ENCODE measurements at regions not wholly inside any gene's neighbourhood (a gene's known extent, or its start where the extent isn't known, plus 50 kb on each side); places are given as distances from the start of the nearest gene placed in this dataset.
A peak's percentile ranks its signal among the peaks of the same experiment; 100 is the strongest.
"Not testable (repeated sequence)": the region's sequence is repeated elsewhere in the genome, so short reads cannot be mapped to it uniquely, and the experiment has no call there.

GRCh38 chr3:22691407-22691806 lies 511.7 kb upstream of the UBE2E2 start:
- no peak for DNase-seq (ENCODE audit: low read depth)

DNA sequence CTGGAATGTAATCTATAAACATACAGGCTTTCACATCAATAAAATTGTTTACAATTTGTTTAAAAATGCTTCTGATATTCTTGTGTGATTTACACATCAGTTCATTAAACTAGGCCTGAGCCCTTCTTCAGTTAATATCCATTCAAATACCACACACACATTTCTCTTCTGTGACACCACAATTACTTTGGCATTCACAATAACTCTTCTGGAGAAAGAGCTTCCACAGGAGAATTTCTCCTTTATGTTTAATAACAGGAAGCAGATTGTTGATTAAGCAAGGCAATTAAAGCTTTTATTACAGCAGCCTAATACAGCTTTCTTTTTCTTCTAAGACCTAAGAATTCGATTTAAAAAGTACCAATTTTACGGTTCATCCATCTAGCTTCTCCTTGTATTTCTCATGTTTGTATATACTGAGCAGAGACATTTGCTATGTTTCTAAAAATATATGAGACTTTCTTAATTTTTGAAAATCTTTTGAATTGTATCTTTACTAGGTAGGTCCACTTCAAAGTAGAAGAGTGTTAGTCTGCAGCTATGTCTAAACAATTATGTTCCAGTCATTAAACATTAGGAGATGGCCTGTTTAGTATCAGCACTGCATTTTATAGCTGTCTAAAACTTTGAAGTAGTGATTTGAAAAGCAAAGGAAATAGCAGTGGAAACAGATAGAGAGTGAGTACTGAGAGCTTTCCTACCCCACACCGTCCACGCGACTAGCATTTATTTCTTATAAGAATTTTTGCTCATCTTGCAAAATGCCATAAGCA lies 511.1 kb upstream of the UBE2E2 start:
- DNase-seq (ENCODE audit: low read depth) = no peak

- DNase-seq (ENCODE audit: low read depth) = no peak
These were observed 502.3 kb upstream of the UBE2E2 start for GRCh38 chr3:22700876-22701275.

DNA sequence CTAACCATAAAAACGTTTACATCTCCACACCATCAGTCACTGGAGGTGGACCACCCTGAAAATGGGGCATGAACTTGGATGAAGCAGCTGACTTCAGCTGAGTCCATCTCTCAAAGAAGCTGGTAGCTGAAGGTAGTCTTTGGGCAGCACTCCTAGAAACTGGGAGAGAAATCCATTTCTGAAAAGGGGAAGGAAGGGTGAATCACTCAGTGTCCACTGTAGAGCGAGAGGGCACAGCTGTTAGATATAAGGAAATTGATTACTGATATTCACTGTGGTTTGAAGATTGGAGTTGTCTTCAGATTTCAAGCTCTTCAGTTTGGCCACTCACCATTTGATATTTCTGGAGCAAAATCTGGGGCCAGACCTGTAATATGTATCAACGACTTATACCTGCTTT lies 499.0 kb upstream of the UBE2E2 start:
- no peak for DNase-seq (ENCODE audit: low read depth)

- DNase-seq (ENCODE audit: low read depth) = no peak
These were observed 498.4 kb upstream of the UBE2E2 start for GRCh38 chr3:22704571-22705354.

- DNase-seq (ENCODE audit: low read depth) = not testable (repeated sequence)
These were observed 496.2 kb upstream of the UBE2E2 start for GRCh38 chr3:22706922-22707321.

- peak; percentile 80 for DNase-seq (ENCODE audit: low read depth)
These were observed 489.2 kb upstream of the UBE2E2 start for GRCh38 chr3:22713936-22714335.

DNA sequence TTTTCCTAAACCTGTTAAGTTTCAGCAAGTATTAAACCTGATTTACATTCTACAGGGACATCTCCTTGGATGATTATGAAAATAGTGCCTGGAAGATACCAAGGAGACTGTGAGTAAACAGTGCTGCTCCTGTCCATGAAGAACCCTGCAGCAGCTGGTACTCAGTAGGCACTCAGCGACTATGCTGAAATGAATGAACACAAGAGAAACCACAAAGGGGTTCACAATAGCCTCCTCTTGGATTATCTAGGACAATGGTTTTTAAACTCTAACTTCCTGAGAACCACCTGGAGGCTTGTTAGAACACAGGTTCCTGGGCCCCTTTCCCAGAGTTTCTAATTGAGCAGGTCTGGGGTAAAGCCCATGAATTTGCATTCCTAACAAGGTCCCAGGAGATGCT lies 488.4 kb upstream of the UBE2E2 start:
- DNase-seq (ENCODE audit: low read depth) = no peak

GRCh38 chr3:22720596-22720995 lies 482.5 kb upstream of the UBE2E2 start:
- no peak for DNase-seq (ENCODE audit: low read depth)

- no peak for DNase-seq (ENCODE audit: low read depth)
These were observed 478.7 kb upstream of the UBE2E2 start for GRCh38 chr3:22724420-22724819.

DNA sequence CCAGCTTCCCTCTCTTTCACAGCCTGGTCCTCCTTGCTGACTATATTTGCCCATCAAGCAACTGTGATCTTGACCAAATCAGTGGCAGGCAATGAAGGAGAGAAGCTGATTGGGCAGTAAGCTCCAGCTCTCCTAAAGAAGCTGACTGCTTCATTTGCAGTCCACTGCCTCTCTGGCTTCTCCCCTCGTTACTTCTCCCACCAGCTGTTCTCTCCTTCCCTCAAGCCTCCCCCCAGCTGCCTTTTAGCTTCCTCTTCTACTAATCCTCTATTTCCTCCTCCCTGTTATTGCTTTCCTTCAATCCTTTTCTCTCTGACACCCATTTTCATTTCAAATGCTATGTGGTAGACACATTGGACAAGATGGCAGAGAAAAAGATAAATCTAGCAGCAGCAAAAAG lies 474.7 kb upstream of the UBE2E2 start:
- DNase-seq (ENCODE audit: low read depth) = no peak

GRCh38 chr3:22729212-22729611 lies 473.9 kb upstream of the UBE2E2 start:
- no peak for DNase-seq (ENCODE audit: low read depth)

DNA sequence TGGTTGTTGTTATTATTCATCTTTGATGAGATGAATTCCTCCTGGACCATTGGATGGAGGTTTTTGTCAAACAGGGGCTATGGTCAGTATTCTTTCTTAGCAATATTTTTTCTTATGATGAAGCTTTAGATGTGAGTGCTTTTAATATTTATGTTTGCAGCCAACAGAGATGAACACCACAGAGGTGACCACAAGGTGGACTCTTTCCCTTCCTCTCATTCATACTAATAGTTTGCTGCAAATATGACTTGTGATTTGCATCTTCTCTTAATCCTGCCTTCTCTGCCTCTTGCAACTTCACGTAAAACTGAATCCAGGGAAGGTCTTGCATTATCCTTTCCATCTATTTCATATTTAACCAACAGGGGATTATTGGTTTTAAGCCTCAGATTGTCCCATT lies 473.1 kb upstream of the UBE2E2 start:
- no peak for DNase-seq (ENCODE audit: low read depth)

GRCh38 chr3:22730701-22731100 lies 472.4 kb upstream of the UBE2E2 start:
- DNase-seq (ENCODE audit: low read depth) = no peak

GRCh38 chr3:22731901-22732300 lies 471.2 kb upstream of the UBE2E2 start:
- DNase-seq (ENCODE audit: low read depth) = no peak

GRCh38 chr3:22732641-22733040 lies 470.5 kb upstream of the UBE2E2 start:
- DNase-seq (ENCODE audit: low read depth) = no peak

GRCh38 chr3:22734207-22734606 lies 468.9 kb upstream of the UBE2E2 start:
- no peak for DNase-seq (ENCODE audit: low read depth)

DNA sequence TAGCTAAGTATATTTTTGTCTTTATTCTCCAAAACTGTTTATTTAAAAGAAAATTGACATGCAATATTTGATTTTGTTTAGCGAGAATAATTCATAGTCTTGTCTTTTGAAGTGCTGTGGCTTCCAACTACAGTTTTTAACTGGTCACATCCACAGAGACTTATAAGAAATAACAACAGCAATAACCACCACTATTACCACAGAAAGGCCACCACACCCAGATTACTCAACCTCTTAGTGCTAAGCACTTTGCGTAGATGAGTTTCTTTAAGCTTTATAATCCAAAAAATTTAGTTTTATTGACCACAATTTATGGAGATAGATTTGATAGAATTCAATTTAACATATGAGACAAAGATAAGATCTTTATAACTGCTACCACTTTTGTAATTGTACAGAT lies 468.4 kb upstream of the UBE2E2 start:
- no peak for DNase-seq (ENCODE audit: low read depth)

GRCh38 chr3:22735373-22735772 lies 467.8 kb upstream of the UBE2E2 start:
- DNase-seq (ENCODE audit: low read depth) = no peak

DNA sequence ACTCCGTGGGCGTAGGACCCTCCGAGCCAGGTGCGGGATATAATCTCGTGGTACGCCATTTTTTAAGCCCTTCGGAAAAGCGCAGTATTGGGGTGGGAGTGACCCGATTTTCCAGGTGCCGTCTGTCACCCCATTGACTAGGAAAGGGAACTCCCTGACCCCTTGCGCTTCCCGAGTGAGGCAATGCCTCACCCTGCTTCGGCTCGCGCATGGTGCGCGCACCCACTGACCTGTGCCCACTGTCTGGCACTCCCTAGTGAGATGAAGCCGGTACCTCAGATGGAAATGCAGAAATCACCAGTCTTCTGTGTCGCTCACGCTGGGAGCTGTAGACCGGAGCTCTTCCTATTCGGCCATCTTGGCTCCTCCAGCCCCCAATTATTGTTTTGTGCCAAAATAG lies 459.7 kb upstream of the UBE2E2 start:
- DNase-seq (ENCODE audit: low read depth) = not testable (repeated sequence)

DNA sequence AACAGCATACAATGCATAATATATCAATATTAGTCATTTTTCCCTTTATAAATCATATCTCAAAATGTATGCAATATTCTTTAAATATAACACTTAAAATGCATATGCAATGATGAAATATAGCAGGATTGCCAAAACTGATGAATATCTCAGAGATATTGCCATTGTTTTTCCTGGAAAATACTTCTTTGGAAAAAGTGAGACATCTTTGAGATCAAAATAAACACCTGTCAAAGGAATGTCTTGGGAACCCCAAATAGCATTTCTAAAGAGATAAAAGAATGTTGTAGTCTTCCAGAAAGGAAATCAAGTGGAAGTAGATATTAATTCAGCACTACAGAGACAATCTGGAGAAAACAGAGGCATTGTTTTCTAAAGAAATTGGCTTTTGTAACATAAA lies 457.8 kb upstream of the UBE2E2 start:
- DNase-seq (ENCODE audit: low read depth) = no peak

- DNase-seq (ENCODE audit: low read depth) = no peak
These were observed 456.9 kb upstream of the UBE2E2 start for GRCh38 chr3:22746221-22746620.

- no peak for DNase-seq (ENCODE audit: low read depth)
These were observed 454.6 kb upstream of the UBE2E2 start for GRCh38 chr3:22748453-22749045.
